Left kidney (tissue), 1 donor: ENCODE measurements at regions not wholly inside any gene's neighbourhood (a gene's known extent, or its start where the extent isn't known, plus 50 kb on each side); places are given as distances from the start of the nearest gene placed in this dataset.
A peak's percentile ranks its signal among the peaks of the same experiment; 100 is the strongest.

ENCODE experiments used
- DNase-seq: peaks from one replicate; pipeline ENCODE4 v3.0.0-alpha.2; 2013

DNA sequence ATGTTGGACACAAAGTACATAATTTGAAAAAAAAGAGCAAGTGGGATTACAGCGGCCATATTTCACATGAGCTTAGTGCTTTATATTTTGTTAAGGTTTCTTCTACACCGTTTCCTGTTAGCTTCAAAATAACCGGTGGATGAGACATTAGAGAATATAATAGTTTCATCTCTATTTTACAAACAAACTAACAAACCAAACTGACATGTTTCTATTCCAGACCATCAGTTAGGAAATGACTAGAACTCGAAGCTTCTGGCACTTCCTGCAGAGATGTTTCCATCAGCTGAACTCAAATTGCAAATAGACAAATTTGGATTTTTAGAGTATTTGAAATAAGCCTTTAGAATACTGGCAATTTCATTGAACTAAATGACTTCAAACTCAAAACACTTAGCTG is 86.5 kb downstream of the MTRR start:
- no peak for DNase-seq

GRCh38 chr5:7957329-7957728 is 88.4 kb downstream of the MTRR start:
- DNase-seq = no peak

DNA sequence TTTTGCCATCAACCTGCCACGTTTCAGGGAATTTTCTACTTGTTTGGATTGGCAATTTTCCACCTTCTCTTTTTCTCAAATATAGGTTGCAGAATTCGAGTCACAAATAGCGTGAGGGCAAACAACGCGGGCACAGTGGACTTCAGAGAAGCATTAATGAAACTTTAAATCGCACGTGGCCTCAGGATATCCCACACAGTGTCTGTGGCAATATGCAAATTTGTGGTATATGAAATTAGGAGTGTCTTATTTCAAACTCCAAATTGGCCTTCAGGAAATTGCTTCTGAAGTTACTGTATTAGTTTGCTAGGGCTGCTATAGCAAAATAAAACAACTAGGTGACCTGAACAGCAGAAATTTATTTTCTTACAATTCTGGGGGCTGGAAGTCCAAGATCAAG is 91.2 kb downstream of the MTRR start:
- DNase-seq = no peak

DNA sequence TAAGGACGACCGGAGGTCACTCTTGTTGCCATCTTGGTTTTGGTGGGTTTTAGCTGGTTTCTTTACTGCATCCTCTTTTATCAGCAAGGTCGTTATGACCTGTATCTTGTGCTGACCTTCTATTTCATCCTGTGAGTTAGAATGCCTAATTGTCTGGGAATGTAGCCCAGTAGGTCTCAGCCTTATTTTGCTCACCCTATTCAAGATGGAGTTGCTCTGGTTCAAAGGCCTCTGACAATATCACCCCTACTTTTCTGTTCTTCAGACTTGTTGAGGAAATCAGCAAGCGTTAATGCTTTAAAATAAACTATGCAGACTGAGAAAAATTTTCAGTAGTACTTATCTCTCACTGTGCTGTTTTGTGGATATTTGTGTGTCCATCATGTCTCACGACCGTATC is 92.6 kb downstream of the MTRR start:
- no peak for DNase-seq

DNA sequence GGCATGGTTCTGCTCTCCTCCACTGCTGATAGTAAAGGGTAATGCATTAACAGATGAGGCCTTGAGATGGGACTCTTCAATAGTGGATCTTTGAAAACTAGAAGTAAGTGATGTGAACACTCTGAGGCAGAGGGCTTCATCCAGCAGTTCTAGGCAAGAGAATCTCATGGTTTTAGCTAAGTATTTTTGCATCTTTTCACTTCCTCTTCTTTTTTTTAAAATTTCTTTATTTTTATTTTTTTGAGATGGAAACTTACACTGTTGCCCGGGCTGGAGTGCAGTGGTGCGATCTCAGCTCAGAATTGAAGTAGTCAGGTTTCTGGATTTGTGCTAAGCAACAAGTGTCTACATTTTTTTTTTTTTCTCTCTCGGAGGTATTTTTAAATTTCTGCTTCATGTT is 101.9 kb downstream of the MTRR start:
- DNase-seq = no peak

- no peak for DNase-seq
These were observed 107.7 kb downstream of the MTRR start for GRCh38 chr5:7976411-7977190.

- no peak for DNase-seq
These were observed 109.2 kb downstream of the MTRR start for GRCh38 chr5:7978114-7978513.

- DNase-seq = no peak
These were observed 110.0 kb downstream of the MTRR start for GRCh38 chr5:7978991-7979390.

- no peak for DNase-seq
These were observed 111.9 kb downstream of the MTRR start for GRCh38 chr5:7980881-7981280.

- DNase-seq = no peak
These were observed 114.5 kb downstream of the MTRR start for GRCh38 chr5:7983433-7983832.

GRCh38 chr5:7991125-7991821 is 122.3 kb downstream of the MTRR start:
- DNase-seq = no peak

DNA sequence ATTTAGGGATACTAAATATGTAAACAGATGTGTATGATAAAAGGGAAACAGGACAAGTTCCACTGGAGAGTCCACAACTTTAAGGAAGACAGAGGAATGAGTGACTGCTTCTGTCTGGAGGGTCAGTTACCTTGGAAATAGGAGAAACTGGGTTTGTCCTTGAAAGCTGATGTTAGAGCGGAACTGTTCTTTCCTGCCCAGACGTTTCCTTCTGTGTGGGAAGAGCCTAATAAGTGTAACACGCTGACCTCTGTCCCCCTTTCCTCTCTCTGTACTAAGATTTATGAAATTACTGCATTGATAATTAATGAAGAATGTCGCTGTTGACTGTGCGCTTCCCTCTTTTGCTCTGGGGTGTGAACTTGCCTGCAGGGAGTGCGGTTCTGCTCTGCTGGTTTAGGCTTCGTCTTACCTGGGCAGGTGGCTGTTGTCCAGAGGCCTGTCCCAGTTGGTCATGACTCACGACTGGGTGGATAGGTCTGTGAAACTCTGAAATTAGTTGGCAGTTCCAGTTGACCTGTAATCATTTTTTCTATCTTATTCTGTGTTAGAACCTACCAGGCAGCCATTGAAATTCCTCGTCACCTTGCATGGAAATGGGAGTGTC is 126.8 kb downstream of the MTRR start:
- no peak for DNase-seq

GRCh38 chr5:8005416-8005815 is 136.5 kb downstream of the MTRR start:
- peak; percentile 40 for DNase-seq

DNA sequence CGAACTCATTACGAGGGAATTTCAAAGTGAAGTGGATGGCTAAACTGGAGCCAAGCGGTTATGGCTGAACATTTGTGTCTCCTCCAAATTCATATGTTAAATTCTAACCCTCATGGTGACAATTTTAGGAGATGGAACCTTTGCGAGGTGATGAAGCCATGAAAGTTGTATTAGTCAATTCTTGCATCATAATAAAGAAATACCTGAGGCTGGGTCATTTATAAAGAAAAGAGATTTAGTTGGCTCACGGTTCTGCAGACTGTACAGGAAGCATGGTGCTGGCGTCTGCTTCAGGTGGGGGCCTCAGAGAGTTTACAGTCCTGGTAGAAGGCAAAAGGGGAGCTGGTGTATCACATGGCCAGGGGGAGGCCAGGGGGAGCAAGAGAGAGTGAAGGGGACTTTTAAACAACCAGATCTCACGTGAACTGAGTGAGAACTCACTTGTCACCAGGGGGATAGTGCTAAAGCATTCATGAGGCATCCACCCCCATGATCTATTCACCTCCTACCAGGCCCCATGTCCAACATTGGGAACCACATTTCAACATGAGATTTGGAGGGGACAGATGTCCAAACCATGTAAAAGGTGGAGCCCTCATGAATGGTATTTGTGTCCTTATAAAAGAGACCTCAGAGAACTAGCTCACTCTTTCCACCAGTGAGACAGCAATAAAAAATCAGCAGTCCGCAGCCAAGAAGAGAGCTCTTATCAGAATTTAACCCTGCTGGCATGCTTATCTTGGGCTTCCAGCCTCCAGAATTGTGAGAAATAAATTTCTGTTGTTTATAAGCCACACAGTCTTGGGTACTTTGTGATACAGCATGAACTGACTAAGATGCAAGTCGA is 143.4 kb downstream of the MTRR start:
- DNase-seq = no peak

DNA sequence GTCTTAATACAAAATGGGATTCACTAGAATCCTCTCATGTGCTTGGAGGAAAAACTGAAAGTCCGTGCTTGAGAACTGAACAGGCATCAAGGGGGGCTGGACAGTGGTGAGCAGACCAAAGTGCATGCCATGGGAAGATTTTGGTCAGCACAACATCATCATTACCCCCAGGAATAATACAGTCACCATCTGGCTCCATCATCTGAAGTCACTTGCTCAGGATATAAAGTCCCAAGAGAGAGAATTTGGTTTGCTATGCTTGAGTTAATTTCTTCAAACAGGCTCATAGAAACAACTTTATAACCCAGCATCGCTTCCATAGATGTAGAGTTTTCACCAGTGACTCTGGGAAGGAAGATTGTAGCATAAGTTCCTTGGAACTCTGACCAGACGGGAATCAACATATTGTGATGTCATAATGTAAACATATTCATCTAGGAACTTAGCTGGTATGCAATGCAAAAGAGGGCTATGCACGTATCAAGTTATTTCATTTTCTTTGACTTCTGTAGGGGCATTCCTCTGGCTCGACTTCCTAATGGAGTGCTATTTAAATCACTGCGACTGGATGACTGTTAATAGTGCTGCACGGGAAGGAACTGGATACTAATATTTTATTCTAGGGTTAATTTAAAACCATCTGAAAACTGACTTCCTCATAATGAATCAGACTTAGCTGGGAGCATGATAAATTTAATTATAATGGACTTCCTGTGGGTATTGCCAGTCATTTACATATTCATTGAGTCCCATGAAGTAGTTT is 145.2 kb downstream of the MTRR start:
- DNase-seq = no peak

DNA sequence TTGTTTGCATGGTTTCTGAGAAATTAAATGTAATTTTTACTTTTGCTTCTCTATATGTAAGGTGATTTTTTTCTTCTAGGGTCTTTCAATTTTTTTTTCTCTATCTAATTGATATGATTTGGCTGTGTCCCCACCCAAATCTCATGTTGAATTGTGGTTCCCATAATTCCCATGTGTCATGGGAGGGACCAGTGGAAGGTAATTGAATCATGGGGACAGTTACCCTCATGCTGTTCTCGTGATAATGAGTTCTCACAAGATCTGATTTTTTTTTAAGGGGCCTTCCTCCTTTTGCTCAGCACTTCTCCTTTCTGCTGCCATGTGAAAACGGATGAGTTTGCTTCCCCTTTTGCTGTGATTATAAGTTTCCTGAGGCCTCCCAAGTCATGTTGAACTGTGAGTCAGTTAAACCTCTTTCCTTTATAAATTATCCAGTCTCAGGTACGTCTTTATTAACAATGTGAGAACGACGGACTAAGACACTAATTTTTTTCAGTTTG is 150.8 kb downstream of the MTRR start:
- DNase-seq = no peak

DNA sequence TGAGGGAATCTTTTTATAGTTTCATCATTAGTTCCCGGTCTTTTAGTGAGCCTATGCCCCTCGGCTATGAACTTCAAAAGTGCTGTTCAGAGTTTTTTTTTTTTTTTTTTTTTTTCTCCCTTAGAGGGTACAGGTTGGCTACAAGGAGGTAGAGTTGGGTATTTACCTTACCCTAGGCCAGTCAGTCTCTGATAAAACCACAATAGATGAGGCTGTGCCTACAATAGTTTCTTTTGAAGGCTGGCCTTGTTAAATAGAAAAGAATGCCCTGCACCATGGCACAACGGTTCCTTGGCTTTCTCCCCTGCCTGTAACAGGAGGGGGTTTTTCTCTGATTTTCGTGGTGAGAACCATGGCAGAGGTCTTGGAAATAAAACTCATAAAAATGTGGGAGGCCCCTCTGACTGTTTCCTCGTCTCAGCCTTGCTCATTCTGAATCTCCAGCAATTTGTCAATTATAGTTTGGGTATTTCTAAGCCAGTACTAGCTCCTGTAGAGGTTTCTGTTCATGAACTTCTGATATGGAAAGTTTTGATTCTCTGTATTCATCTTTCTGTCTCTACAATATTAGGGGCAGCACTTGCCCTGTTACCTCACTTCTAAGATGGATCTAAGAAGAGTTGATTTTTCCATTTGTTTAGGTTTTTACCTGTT is 152.0 kb downstream of the MTRR start:
- DNase-seq = no peak

DNA sequence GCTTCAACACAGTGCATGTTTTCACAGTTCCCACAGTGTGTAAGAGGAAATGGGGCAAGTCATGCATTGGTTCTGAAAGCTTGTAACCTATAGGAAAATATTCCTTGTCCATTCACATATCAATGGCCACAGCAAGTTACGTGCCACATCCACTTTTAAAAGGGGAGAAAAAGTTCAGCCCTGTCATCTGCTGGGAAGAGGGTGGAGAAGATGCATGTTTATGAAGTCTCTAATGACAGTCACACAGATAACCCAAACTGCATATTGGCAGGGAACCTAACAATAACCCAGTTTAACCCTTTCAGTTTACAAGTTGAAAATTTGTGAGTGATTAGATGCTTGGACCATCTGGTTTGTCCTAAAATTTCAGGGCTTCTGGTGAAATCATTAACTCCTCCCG is 159.3 kb downstream of the MTRR start:
- no peak for DNase-seq

- no peak for DNase-seq
These were observed 164.3 kb downstream of the MTRR start for GRCh38 chr5:8033261-8033660.

- DNase-seq = no peak
These were observed 165.9 kb downstream of the MTRR start for GRCh38 chr5:8034852-8035251.

GRCh38 chr5:8048920-8049319 is 180.0 kb downstream of the MTRR start:
- no peak for DNase-seq
